H7 (cell line): ENCODE measurements at regions not wholly inside any gene's neighbourhood (a gene's known extent, or its start where the extent isn't known, plus 50 kb on each side); places are given as distances from the start of the nearest gene placed in this dataset.

Source experiments
- DNase-seq: peaks from one replicate; pipeline ENCODE4 v3.0.0; 2012
- H3K27me3 ChIP-seq: 2 replicates; pipeline ENCODE4 v1.6.0; 2011; ENCODE audit warnings: mild to moderate bottlenecking, low read length; ENCODE audit not compliant: control insufficient read depth, insufficient read depth
- H3K36me3 ChIP-seq: replicated peaks from 2 replicates; pipeline ENCODE4 v1.5.1; 2011; ENCODE audit warnings: low read length; ENCODE audit not compliant: control insufficient read depth, insufficient read depth
- H3K4me3 ChIP-seq: 2 replicates; pipeline ENCODE4 v1.5.1; 2011; ENCODE audit warnings: low read depth, mild to moderate bottlenecking, control low read depth, low read length, moderate library complexity; ENCODE audit not compliant: insufficient read depth

DNA sequence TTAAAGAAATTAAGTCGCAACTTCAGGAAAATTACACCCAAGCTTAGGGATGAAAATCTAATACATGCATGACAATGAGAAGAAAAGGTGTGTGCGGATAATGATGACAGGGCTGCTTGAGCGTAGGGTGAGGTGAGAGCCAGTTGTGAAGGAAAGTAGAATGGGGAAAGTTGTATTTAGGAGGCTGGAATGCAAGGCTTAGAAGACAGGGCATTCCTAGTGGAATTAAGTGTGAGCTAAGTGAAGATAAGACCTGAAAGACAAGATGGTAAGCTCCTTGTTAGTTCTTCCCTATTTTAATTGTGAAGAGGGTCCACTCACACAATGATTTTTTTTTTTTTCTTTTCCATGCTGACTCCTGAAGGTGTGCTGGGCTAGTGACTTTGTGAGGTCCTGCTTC lies 519.5 kb upstream of the SALL1 start:
- H3K4me3 ChIP-seq: no peak overlapping the region
- no peak for DNase-seq
- H3K27me3 ChIP-seq: no peaks in the 10 kb centered on the region
- H3K36me3 ChIP-seq: no peaks in the 10 kb centered on the region

GRCh38 chr16:51666821-51667220 lies 515.8 kb upstream of the SALL1 start:
- DNase-seq: no peak
- Histone ChIP-seq H3K36me3 (no peaks in the 10 kb centered on the region), H3K4me3 (no peak overlapping the region), H3K27me3 (no peaks in the 10 kb centered on the region)

DNA sequence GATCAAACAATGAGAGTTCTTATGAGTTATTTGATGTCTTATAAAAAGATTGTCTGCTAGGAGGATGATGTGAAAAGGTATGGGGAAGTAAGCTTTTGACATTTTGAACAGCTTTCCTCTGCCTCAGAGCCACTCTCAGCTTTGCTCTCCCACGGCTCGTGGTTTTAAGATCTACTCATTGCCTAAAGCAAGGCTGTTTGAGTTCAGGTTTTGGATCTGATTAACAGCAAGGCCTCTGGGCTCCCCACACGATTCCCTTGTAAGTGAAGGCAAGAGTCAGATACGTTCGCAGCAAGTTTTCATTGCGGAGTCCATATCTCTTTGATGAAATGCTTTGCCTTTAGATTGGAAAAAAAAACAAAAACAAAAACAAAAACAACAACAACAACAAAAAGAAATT lies 515.0 kb upstream of the SALL1 start:
- no peak overlapping the region for H3K4me3 ChIP-seq
- H3K27me3 ChIP-seq: no peaks in the 10 kb centered on the region
- no peaks in the 10 kb centered on the region for H3K36me3 ChIP-seq
- DNase-seq: no peak

DNA sequence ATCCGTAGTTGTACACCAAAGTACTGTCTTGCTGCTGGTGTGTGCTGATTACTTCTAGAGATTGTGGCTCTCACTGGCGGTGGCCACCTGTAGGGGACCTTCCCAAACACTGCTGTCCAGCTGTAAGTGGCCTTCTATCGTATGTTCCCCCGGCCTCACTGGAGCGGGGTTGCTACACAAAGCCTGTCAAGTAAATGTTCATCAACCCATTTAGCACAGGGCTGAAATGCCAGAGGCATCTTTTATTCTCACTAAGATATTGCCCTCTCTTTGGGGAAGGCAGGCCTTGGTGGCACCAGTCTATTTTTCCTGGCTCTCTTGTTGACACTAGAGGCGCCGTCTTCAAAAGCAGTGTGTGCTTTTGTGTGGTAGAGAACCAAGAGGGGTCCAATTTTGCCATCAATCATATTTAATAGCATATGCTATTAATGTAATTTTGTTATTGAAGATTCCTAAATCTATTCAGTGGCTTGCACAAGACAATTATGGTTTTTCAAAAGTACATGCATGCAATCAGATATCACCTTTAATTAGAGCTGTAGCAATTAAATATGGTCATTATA lies 514.4 kb upstream of the SALL1 start:
- no peaks in the 10 kb centered on the region for H3K36me3 ChIP-seq
- no peak overlapping the region for H3K4me3 ChIP-seq
- no peaks in the 10 kb centered on the region for H3K27me3 ChIP-seq
- DNase-seq: no peak

GRCh38 chr16:51658531-51658930 lies 507.5 kb upstream of the SALL1 start:
- no peaks in the 10 kb centered on the region for H3K27me3 ChIP-seq
- no peaks in the 10 kb centered on the region for H3K36me3 ChIP-seq
- H3K4me3 ChIP-seq: no peak overlapping the region
- DNase-seq: no peak

GRCh38 chr16:51657848-51658247 lies 506.8 kb upstream of the SALL1 start:
- no peak for DNase-seq
- Histone ChIP-seq H3K4me3 (no peak overlapping the region), H3K27me3 (no peaks in the 10 kb centered on the region), H3K36me3 (no peaks in the 10 kb centered on the region)

DNA sequence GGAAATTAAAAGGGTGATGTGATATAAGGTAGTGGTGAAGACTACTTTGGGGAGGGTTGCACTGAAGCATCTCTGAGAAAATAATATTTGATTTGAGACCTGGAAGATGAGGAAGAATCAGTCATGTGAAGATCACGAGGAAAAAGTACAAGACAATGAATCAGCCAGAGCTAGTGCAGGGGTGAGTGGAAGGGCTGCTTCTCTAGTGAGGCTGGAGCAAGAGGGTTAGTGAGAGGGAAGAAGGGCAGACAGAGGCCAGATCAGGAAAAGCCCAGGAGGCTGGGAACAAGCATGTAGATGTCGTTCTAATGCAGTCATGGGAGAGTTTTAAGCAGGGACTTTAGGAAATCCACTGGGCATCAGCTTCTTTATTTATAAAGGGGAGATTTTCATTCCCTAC lies 504.2 kb upstream of the SALL1 start:
- no peak for DNase-seq
- no peaks in the 10 kb centered on the region for H3K27me3 ChIP-seq
- H3K4me3 ChIP-seq: no peak overlapping the region
- H3K36me3 ChIP-seq: no peaks in the 10 kb centered on the region

GRCh38 chr16:51651061-51651466 lies 500.0 kb upstream of the SALL1 start:
- no peaks in the 10 kb centered on the region for H3K36me3 ChIP-seq
- H3K27me3 ChIP-seq: no peaks in the 10 kb centered on the region
- DNase-seq: peak; percentile 22
- no peak overlapping the region for H3K4me3 ChIP-seq

GRCh38 chr16:51649631-51650030 lies 498.6 kb upstream of the SALL1 start:
- no peak for DNase-seq
- Histone ChIP-seq H3K27me3 (no peaks in the 10 kb centered on the region), H3K36me3 (no peaks in the 10 kb centered on the region), H3K4me3 (no peak overlapping the region)

DNA sequence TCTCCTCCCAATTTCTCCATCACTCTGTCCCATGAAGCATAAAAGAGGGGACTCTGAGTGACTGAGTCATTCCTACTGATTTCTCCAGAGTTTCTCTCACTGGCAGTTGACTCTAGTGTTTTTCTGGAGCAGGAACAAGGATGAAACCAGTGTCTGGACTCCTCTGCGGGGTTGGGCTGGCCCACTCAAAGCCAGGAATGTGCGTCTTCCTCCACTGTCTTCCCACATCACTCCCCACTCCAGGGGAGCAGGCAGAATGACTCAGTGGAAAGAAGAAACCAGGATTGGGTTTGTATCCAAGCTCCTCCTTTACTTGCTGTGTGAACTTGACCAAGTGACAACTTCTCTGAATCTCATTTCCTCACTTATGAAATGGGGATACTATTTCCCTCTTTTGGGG lies 497.5 kb upstream of the SALL1 start:
- no peak for DNase-seq
- Histone ChIP-seq H3K27me3 (no peaks in the 10 kb centered on the region), H3K36me3 (no peaks in the 10 kb centered on the region), H3K4me3 (no peak overlapping the region)

DNA sequence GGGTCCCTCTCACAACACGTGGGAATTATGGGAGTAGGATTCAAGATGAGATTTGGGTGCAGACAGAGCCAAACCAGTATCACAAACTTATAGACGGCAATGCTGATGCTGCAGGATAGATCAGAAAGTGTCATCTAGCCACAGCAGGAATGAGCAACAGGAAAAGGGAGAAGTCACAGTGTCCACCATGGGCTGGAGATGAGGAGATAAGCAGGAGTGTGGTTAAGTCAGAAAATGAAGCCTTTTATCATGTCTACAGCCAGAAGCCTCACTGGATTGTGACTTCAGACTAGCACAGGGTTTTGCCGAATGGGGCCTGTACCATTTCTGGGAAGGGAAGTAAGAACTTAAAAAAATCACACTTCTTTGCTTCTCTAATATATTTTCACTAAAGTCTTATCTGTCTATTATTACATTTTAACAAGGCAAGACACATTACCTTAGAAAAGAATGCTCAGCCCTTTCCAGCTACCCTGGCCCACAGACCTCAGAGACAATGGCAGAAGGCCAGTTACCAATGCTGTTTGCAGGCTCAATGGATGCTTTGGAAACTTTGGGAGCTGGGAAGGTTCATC lies 490.2 kb upstream of the SALL1 start:
- Histone ChIP-seq H3K36me3 (no peaks in the 10 kb centered on the region), H3K4me3 (no peak overlapping the region), H3K27me3 (peaks cover 4% of the 10 kb centered on the region; the same call in 1 of the 2 replicates)
- DNase-seq: no peak

- Histone ChIP-seq H3K36me3 (no peaks in the 10 kb centered on the region), H3K27me3 (peaks cover 4% of the 10 kb centered on the region; the same call in 1 of the 2 replicates), H3K4me3 (no peak overlapping the region)
- DNase-seq: no peak
These were observed 489.1 kb upstream of the SALL1 start for GRCh38 chr16:51640196-51640595.

DNA sequence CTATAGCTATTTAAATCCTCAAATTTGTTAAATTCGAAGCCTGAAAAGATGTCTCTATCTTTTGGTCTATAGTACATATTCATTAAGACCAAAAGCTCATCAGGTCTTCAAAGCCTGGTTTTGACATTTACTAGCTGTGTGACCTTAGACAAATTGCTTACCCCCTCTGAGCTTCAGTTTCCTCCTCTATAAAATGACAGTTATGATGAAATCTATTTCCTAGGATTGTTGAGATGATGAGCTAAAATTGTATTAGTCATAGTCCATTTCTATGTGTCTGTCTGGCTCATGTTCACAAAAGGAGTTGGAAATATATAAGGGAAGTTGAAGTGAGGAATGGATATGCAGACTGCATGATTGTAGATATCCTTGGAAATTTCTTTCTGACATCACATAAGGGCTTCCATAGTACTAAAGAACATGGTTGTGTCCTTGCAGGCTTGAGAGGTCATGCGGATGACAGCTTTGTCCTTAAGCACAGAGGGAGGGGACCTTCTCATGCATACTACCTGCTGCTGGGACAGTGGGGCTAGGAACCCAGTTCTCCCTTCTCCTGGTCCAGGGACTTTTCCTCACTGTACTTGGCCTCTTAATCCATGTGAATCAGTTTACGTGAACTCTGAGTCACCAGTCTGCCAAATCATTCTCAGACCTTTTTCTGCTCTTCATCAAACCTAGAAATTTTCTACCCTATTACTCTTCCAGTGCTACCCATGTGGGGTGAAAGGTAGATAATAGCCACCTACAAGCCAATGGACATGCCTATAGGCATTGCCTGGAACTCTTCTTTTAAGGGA lies 487.5 kb upstream of the SALL1 start:
- no peak for DNase-seq
- H3K36me3 ChIP-seq: no peaks in the 10 kb centered on the region
- H3K27me3 ChIP-seq: peaks cover 6% of the 10 kb centered on the region; the same call in 1 of the 2 replicates
- H3K4me3 ChIP-seq: no peak overlapping the region

GRCh38 chr16:51637770-51638094 lies 486.7 kb upstream of the SALL1 start:
- Histone ChIP-seq H3K27me3 (peaks cover 6% of the 10 kb centered on the region; the same call in 1 of the 2 replicates), H3K36me3 (no peaks in the 10 kb centered on the region), H3K4me3 (no peak overlapping the region)
- no peak for DNase-seq
